HEK293T (cell line): ENCODE measurements at regions not wholly inside any gene's neighbourhood (a gene's known extent, or its start where the extent isn't known, plus 50 kb on each side); places are given as distances from the start of the nearest gene placed in this dataset.

Experiments used
- CTCF ChIA-PET: fragments of 350-600 bp; formaldehyde crosslinking; extraction: SDS; loops from one replicate; lab custom pipeline; 2021; ENCODE audit warnings: antibody characterized with exemption, inconsistent platforms; lab: Yijun Ruan, JAX
- POLR2A ChIA-PET: fragments of 350-600 bp; formaldehyde crosslinking; extraction: SDS; loops from one replicate; lab custom pipeline; 2020; ENCODE audit warnings: antibody characterized with exemption, inconsistent platforms; lab: Yijun Ruan, JAX
- DNase-seq: peaks from one replicate; pipeline ENCODE4 v3.0.0; 2012; ENCODE audit warnings: mixed read lengths; ENCODE audit errors: extremely low spot score
- ARNT ChIP-seq: fragments of 450-650 bp; IDR thresholded peaks from 2 replicates; pipeline ENCODE4 v1.6.1; 2017; ENCODE audit warnings: mild to moderate bottlenecking
- BHLHE40 ChIP-seq: fragments of 450-650 bp; IDR thresholded peaks from 2 replicates; pipeline ENCODE4 v1.6.1; 2016; ENCODE audit warnings: mild to moderate bottlenecking, moderate library complexity, borderline replicate concordance
- CTBP1 ChIP-seq: fragments of 450-650 bp; IDR thresholded peaks from 2 replicates; pipeline ENCODE4 v1.6.1; 2016; ENCODE audit warnings: borderline replicate concordance
- ELF4 ChIP-seq: fragments of 450-650 bp; IDR thresholded peaks from 2 replicates; pipeline ENCODE4 v1.6.1; 2017; ENCODE audit warnings: antibody characterized with exemption
- FOXA1 ChIP-seq: fragments of 450-650 bp; IDR thresholded peaks from 2 replicates; pipeline ENCODE4 v1.6.1; 2016; ENCODE audit warnings: mild to moderate bottlenecking
- FOXK2 ChIP-seq: fragments of 450-650 bp; IDR thresholded peaks from 2 replicates; pipeline ENCODE4 v1.6.1; 2016; ENCODE audit warnings: mild to moderate bottlenecking
- FOXM1 ChIP-seq: fragments of 450-650 bp; IDR thresholded peaks from 2 replicates; pipeline ENCODE4 v1.6.1; 2017; ENCODE audit warnings: mild to moderate bottlenecking, borderline replicate concordance
- HDGF ChIP-seq: fragments of 450-650 bp; IDR thresholded peaks from 2 replicates; pipeline ENCODE4 v1.6.1; 2017; ENCODE audit warnings: antibody characterized with exemption, borderline replicate concordance
- L3MBTL2 ChIP-seq: fragments of 450-650 bp; conservative IDR thresholded peaks from 2 replicates; pipeline ENCODE4 v1.6.1; 2016; ENCODE audit warnings: mild to moderate bottlenecking
- LEF1 ChIP-seq: fragments of 450-650 bp; IDR thresholded peaks from 2 replicates; pipeline ENCODE4 v1.6.1; 2017; ENCODE audit warnings: mild to moderate bottlenecking, borderline replicate concordance
- NFRKB ChIP-seq: fragments of 450-650 bp; IDR thresholded peaks from 2 replicates; pipeline ENCODE4 v1.6.1; 2016; ENCODE audit warnings: mild to moderate bottlenecking, moderate library complexity
- SP1 ChIP-seq: fragments of 450-650 bp; IDR thresholded peaks from 2 replicates; pipeline ENCODE4 v1.6.1; 2017
- SUZ12 ChIP-seq: fragments of 450-650 bp; IDR thresholded peaks from 2 replicates; pipeline ENCODE4 v1.6.1; 2016; ENCODE audit warnings: mild to moderate bottlenecking
- TARDBP ChIP-seq: fragments of 450-650 bp; IDR thresholded peaks from 2 replicates; pipeline ENCODE4 v1.6.1; 2016
- ZNF384 ChIP-seq: fragments of 450-650 bp; IDR thresholded peaks from 2 replicates; pipeline ENCODE4 v1.6.1; 2016
- TF ChIP-seq, protein P1 (sequence below): fragments of 450-650 bp; IDR thresholded peaks from 2 replicates; pipeline ENCODE4 v1.6.1; 2016

DNA sequence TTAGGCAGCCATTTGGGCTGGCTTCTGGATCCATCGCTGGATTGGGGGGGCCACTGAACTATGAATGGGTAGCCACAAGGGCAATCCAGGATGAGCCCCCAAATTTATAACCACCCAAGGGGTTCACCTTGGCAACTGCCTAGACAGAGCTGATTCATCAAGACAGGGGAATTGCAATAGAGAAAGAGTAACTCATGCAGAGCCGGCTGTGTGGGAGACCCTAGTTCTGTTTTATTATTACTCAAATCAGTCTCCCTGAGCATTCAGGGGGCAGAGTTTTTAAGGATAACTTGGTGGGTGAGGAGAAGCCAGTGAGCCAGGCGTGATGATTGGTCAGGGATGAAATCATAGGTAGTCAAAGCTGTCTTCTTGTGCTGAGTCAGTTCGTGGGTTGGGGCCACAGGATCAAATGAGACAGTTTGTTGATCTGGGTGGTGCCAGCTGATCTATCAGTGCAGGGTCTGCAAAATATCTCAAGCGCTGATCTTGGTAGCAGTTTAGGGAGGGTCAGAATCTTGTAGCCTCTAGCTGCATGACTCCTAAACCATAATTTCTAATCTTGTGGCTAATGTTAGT lies 57.9 kb downstream of the DNAJB9 start:
- POLR2A ChIA-PET = no interaction called here
- DNase-seq = no peak
- CTCF ChIA-PET = no interaction called here
- no peak for TF ChIP-seq FOXA1

DNA sequence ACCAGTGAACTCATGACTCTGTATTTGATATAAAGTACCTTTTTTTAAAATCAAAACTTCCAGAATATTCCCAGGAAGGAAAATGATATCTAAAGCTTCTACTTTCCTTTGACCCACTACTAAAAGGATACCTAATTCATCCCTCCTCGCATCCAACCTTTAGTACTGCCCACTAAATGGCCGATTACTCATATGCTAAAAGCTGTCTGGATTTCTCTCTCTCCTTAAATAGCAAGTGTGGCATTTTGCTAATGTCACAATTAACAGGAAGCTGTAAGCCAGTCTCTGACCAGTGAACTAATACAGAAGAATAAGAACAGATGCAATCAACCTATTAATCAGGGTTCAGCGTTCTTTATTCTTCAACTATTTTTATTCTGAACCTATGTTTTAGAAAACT lies 59.0 kb downstream of the DNAJB9 start:
- no peak for DNase-seq
- POLR2A ChIA-PET = no interaction called here
- TF ChIP-seq FOXM1 = no peak
- TF ChIP-seq L3MBTL2 = no peak
- TF ChIP-seq SP1 = no peak
- CTCF ChIA-PET = no interaction called here

DNA sequence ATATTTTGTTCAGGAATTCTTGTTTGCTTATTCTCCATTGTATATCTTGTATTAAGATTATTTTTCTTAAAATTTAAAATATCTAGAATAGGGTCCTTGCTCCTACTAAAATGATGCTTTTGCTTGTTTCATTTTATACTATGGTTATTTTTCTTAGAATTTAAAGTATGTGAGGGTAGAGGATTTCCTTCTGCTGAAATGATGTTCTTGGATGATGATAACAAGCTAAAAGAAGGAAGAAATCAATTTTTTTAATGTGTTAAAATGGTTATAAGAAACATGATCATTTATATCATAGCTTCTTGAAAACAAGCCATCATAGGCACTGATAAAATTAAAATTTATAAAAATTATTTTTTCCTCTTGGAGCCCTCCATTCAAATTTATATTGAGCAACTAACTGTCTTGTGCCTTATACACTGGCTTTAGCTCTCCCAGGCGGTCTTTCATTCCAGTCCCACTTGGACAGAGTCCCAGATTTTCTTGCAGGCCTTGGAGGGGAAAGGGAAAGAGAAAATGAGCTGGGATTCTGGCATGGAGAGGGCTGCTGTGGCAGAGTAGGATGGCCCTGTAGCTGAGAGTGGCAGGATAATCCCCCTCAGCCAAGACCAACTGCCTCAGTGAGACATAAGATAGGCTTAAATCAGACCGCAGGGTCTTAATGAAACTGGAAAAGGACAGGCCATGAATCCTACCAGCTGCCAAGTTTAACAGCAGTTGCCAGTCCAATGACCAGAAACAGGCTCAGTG lies 60.2 kb downstream of the DNAJB9 start:
- TF ChIP-seq TARDBP = no peak
- no peak for TF ChIP-seq FOXK2
- no peak for TF ChIP-seq SUZ12
- TF ChIP-seq L3MBTL2 = no peak
- no peak for TF ChIP-seq FOXA1
- no peak for TF ChIP-seq HDGF
- TF ChIP-seq BHLHE40 = no peak
- ChIA-PET POLR2A (no interaction called here), CTCF (interaction anchor here (0.7 kb wide), 1 partner anchor 14 kb away, joined by 3 read pairs; no protein-coding TSS in a partner anchor)
- no peak for DNase-seq

DNA sequence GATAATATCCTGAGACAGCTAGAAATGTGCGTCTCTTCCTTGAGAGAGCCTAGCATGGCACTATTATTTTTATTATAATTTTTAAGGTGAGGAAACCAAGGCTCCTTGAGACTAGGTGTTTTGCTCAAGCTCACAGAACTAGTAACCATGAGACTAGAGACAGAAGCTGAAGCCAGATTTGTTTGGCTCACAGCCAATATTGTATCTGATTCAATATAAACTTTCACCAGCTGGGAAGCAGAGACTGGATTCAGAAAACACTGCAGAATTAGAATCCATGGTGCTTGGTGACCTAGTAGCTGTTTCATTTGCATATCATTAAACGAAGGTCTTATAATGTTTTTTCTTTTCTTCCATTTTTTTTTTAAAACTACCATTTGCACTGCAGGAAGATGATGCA lies 64.4 kb downstream of the DNAJB9 start:
- DNase-seq = no peak
- POLR2A ChIA-PET = no interaction called here
- TF ChIP-seq ARNT = no peak
- no peak for TF ChIP-seq L3MBTL2
- CTCF ChIA-PET = no interaction called here

DNA sequence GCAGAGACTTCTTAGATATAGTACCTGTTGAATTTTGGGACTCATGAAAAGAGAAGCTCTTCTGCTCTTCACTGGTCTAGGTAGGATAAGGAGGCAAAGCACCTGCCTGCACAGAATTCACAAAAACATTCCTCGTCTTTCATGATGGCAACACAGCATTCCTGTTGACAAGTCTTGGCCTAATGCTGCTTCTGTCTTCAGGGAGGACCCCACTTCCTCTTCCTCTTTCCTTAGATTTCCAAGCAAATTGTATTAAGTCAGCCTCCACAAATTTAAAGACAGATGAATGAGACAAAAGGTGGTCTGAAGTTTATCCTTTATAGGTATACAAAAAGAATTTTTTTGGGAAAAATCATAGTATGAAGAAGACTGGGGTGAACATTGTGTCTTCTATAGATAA lies 64.9 kb downstream of the DNAJB9 start:
- DNase-seq = no peak
- ChIA-PET POLR2A (no interaction called here), CTCF (no interaction called here)
- TF ChIP-seq FOXK2 (no peak), NFRKB (no peak), L3MBTL2 (no peak), LEF1 (no peak), TARDBP (no peak), FOXA1 (no peak), ZNF384 (no peak), CTBP1 (no peak), ARNT (no peak), SP1 (no peak), FOXM1 (no peak), ELF4 (no peak), BHLHE40 (no peak), HDGF (no peak)
- TF ChIP-seq, protein P1, sequence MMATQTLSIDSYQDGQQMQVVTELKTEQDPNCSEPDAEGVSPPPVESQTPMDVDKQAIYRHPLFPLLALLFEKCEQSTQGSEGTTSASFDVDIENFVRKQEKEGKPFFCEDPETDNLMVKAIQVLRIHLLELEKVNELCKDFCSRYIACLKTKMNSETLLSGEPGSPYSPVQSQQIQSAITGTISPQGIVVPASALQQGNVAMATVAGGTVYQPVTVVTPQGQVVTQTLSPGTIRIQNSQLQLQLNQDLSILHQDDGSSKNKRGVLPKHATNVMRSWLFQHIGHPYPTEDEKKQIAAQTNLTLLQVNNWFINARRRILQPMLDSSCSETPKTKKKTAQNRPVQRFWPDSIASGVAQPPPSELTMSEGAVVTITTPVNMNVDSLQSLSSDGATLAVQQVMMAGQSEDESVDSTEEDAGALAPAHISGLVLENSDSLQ = no peak

DNA sequence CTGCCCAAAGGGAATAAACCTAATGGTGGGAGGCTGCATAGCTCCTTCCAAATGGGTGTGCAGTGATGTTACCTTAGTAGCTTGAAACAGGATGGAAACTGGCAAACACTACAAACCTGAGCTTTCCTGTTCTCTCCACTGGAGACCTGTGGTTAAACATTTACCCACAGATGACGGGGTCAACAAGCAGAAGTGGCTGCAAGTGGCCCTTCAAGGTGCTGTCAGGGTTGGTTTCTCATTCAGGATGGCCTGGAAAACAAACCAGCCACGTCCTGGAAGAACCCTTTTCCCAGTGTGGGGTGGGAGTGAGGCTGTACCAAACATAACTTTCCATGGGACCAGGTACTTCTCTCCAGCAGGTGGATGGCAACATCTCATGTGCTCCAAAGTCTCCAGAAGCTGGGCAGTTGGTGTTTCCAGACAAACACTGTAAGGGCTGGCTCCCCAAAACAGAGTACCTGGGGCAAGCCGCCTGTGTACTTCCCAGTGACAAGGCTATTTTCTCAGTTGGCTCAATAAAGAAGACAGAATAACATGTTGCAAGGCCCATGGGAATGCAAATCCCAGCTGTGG lies 67.5 kb downstream of the DNAJB9 start:
- ChIA-PET CTCF (no interaction called here), POLR2A (no interaction called here)
- TF ChIP-seq L3MBTL2 = no peak
- no peak for DNase-seq

DNA sequence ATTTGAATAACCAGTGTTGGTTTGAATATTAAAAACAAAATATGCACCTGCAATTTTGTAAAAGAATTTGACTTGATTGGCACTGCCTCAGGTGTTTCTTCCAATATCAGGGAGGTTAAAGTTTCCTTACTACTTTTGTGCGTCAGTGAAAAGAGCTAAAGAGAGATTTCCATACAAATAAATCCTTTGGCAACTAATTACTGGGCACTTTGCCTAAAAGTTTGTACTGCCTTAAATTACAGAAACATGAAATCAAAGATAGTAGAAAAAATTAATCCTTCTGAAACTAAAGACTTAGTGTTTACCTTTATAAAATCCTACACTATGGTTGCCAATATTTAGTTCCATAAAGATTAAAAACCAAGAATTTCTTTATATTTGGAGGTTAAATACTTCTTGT lies 72.5 kb downstream of the DNAJB9 start:
- ChIA-PET CTCF (no interaction called here), POLR2A (no interaction called here)
- TF ChIP-seq TARDBP = no peak
- no peak for TF ChIP-seq CTBP1
- no peak for TF ChIP-seq L3MBTL2
- TF ChIP-seq ARNT = no peak
- no peak for TF ChIP-seq ZNF384
- no peak for TF ChIP-seq BHLHE40
- no peak for TF ChIP-seq FOXK2
- no peak for DNase-seq

DNA sequence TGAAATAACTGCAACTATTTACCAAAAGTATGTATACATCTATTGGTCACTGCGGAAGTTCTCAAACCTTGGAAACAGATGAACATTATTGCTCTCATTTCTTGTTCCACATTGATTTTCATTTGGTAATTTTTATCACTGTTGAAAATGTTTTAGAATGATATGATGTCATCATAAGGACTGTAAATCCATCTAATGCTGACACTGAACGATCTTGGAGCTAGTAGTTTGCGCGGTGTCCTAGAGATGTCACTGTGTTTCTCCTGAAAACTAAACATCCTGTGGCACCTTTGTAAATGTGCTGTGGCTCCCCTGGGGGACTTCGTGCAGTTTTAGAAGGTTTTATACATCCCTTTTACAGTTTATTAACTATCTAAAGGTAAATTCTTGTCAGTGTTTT lies 73.5 kb downstream of the DNAJB9 start:
- CTCF ChIA-PET = no interaction called here
- no peak for DNase-seq
- TF ChIP-seq TARDBP (no peak), ZNF384 (no peak), LEF1 (no peak)
- POLR2A ChIA-PET = no interaction called here

DNA sequence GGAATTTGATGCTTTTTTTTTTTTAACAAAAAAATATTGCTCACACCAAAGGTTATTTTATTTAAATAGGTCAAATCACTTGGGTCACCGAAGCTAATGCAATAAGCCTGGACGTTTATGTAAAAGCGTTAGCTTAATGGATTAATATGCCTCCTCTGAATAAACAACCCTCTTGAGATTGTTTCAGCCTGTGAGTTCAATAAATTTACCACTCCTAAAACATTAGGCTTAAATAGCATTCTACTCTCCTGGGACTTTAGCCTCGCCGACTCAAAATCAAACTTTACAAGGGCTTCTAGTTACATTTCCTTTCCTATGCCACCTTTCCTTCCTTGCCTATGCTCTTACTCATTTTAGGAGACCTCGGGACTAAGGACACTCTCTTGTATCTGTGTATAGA lies 79.3 kb downstream of the DNAJB9 start:
- DNase-seq = no peak
- ChIA-PET POLR2A (no interaction called here), CTCF (no interaction called here)
- no peak for TF ChIP-seq SUZ12
- no peak for TF ChIP-seq FOXA1
- TF ChIP-seq FOXK2 = no peak
- no peak for TF ChIP-seq BHLHE40
- no peak for TF ChIP-seq ARNT
- TF ChIP-seq L3MBTL2 = no peak
- no peak for TF ChIP-seq TARDBP
